ENCODE measurements at regions not wholly inside any gene's neighbourhood (a gene's known extent, or its start where the extent isn't known, plus 50 kb on each side); places are given as distances from the start of the nearest gene placed in this dataset.
"Not testable (repeated sequence)": the region's sequence is repeated elsewhere in the genome, so short reads cannot be mapped to it uniquely, and the experiment has no call there.

- Histone ChIP-seq H3K4me2 (ENCODE audit: unreplicated experiment) (no peak overlapping the region), H3K27me3 (replicated peaks; ENCODE audit: insufficient read depth) (no peaks in the 10 kb centered on the region), H3K4me1 (ENCODE audit: insufficient read depth) (no peaks in the 10 kb centered on the region), H3K9ac (no peak overlapping the region), H3K9me3 (ENCODE audit: low read depth) (no peaks in the 10 kb centered on the region), H3K79me2 (ENCODE audit: insufficient read depth) (no peaks in the 10 kb centered on the region), H2AFZ (no peak overlapping the region), H3K4me3 (no peak overlapping the region), H3K9me2 (ENCODE audit: insufficient read depth) (no peaks in the 10 kb centered on the region), H3F3A (ENCODE audit: insufficient read depth) (no peaks in the 10 kb centered on the region), H3K27ac (no peak overlapping the region), H4K20me1 (ENCODE audit: insufficient read depth) (no peaks in the 10 kb centered on the region), H3K36me3 (ENCODE audit: low read depth) (no peaks in the 10 kb centered on the region)
- DNase-seq, result no peak
- 34 to 35% methylated on average over 4 of the region's 4 CpGs for WGBS, 2 experiments (ENCODE audit: low coverage in 1 of 2, low lambda C conversion rate in 2 of 2, missing lambda C conversion rate in 2 of 2)
- TF ChIP-seq EZH2 (IDR thresholded peaks at IDR 0.05; ENCODE audit: insufficient read depth, poor library complexity, severe bottlenecking) (no peak), EZH2phosphoT487 (IDR thresholded peaks at IDR 0.05; ENCODE audit: insufficient read depth, low read depth) (no peak)
- in situ Hi-C loops (cut with MboI), result no loop called here
Observed at GRCh38 chr6:19902201-19902600, 65.0 kb downstream of the ID4 start.

DNA sequence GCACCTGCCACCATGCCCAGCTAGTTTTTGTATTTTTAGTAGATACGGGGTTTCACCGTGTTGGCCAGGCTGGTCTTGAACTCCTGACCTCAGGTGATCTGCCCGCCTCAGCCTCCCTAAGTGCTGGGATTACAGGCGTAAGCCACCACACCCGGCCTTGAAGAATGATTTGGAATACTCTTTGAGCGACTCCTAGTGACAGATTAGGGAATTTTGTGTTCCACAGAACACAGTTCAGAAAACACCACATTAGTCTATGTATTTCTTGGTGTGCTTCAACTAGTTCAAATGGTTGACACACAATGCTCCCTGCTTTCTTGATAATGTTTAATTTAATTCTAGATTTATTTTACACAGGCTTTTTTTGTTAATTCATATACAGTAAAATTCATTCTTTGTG is 67.2 kb downstream of the ID4 start:
- H2AFZ ChIP-seq; H3K9me2 ChIP-seq (ENCODE audit: insufficient read depth); in situ Hi-C loops (cut with MboI); H3K27me3 ChIP-seq (replicated peaks; ENCODE audit: insufficient read depth); H3K9ac ChIP-seq; H3F3A ChIP-seq (ENCODE audit: insufficient read depth); H3K4me3 ChIP-seq; H3K27ac ChIP-seq; H3K4me1 ChIP-seq (ENCODE audit: insufficient read depth); H3K36me3 ChIP-seq (ENCODE audit: low read depth); DNase-seq; H3K4me2 ChIP-seq (ENCODE audit: unreplicated experiment); H3K79me2 ChIP-seq (ENCODE audit: insufficient read depth); H3K9me3 ChIP-seq (ENCODE audit: low read depth); H4K20me1 ChIP-seq (ENCODE audit: insufficient read depth): not testable (repeated sequence)
- WGBS, 2 experiments (ENCODE audit: low coverage in 1 of 2, low lambda C conversion rate in 2 of 2, missing lambda C conversion rate in 2 of 2), result 54 to 58% methylated on average over 6 of the region's 6 CpGs

DNA sequence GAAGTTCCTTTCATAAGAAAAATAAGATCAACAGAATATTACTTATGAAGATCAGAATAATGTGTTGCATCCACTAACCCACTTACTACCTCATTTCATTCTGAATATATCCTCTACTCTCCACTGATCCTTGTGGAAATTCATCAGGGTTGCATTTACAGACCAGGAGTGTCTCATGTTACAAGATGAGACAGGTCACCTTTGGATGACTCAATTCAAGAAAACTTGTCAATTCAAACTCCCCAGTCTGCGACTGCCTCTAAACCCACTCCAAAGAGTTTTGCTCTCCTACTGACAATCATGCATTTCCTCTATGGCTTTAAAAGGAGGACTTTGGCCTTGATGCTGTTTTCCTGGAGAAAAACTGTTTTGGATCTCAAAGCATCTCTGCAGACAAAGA is 68.4 kb downstream of the ID4 start:
- DNase-seq, result no peak
- WGBS, 2 experiments (ENCODE audit: low coverage in 1 of 2, low lambda C conversion rate in 2 of 2, missing lambda C conversion rate in 2 of 2), result 65 to 81% methylated on average over 1 of the region's 1 CpG
- Histone ChIP-seq H3K36me3 (ENCODE audit: low read depth) (no peaks in the 10 kb centered on the region), H3K4me1 (ENCODE audit: insufficient read depth) (no peaks in the 10 kb centered on the region), H3K9me3 (ENCODE audit: low read depth) (no peaks in the 10 kb centered on the region), H3K4me2 (ENCODE audit: unreplicated experiment) (no peak overlapping the region), H3F3A (ENCODE audit: insufficient read depth) (no peaks in the 10 kb centered on the region), H4K20me1 (ENCODE audit: insufficient read depth) (no peaks in the 10 kb centered on the region), H3K4me3 (no peak overlapping the region), H3K27ac (no peak overlapping the region), H3K27me3 (replicated peaks; ENCODE audit: insufficient read depth) (no peaks in the 10 kb centered on the region), H3K79me2 (ENCODE audit: insufficient read depth) (no peaks in the 10 kb centered on the region), H2AFZ (no peak overlapping the region), H3K9ac (no peak overlapping the region), H3K9me2 (ENCODE audit: insufficient read depth) (no peaks in the 10 kb centered on the region)
- in situ Hi-C loops (cut with MboI), result no loop called here
- TF ChIP-seq EZH2phosphoT487 (IDR thresholded peaks at IDR 0.05; ENCODE audit: insufficient read depth, low read depth) (no peak), EZH2 (IDR thresholded peaks at IDR 0.05; ENCODE audit: insufficient read depth, poor library complexity, severe bottlenecking) (no peak)

DNA sequence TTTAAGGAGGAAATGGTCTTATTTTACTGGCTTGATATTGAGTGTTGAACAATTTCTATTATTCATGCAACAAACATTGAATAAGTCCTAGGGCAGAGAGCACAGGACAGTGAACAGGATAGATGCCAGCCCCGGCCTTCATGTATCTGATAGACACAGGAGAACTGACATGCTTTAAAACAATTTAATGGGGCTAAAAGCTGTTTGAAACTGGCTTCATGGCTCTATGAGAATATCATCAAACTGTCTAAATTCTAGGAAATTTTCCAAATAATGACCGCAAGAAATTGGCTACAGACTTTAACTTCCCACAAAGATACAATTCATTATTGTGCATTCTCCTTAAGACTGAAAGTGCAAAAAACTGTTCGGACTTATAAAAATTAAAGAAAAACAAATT is 69.0 kb downstream of the ID4 start:
- Histone ChIP-seq H3K27me3 (replicated peaks; ENCODE audit: insufficient read depth) (no peaks in the 10 kb centered on the region), H3K4me3 (no peak overlapping the region), H3K36me3 (ENCODE audit: low read depth) (no peaks in the 10 kb centered on the region), H3K4me1 (ENCODE audit: insufficient read depth) (no peaks in the 10 kb centered on the region), H2AFZ (no peak overlapping the region), H4K20me1 (ENCODE audit: insufficient read depth) (no peaks in the 10 kb centered on the region), H3K4me2 (ENCODE audit: unreplicated experiment) (no peak overlapping the region), H3F3A (ENCODE audit: insufficient read depth) (no peaks in the 10 kb centered on the region), H3K27ac (no peak overlapping the region), H3K79me2 (ENCODE audit: insufficient read depth) (no peaks in the 10 kb centered on the region), H3K9me3 (ENCODE audit: low read depth) (no peaks in the 10 kb centered on the region), H3K9me2 (ENCODE audit: insufficient read depth) (no peaks in the 10 kb centered on the region), H3K9ac (no peak overlapping the region)
- WGBS, 2 experiments (ENCODE audit: low coverage in 1 of 2, low lambda C conversion rate in 2 of 2, missing lambda C conversion rate in 2 of 2), result 59 to 63% methylated on average over 3 of the region's 3 CpGs
- no peak for TF ChIP-seq EZH2 (IDR thresholded peaks at IDR 0.05; ENCODE audit: insufficient read depth, poor library complexity, severe bottlenecking)
- no peak for TF ChIP-seq EZH2phosphoT487 (IDR thresholded peaks at IDR 0.05; ENCODE audit: insufficient read depth, low read depth)
- in situ Hi-C loops (cut with MboI), result no loop called here
- no peak for DNase-seq

DNA sequence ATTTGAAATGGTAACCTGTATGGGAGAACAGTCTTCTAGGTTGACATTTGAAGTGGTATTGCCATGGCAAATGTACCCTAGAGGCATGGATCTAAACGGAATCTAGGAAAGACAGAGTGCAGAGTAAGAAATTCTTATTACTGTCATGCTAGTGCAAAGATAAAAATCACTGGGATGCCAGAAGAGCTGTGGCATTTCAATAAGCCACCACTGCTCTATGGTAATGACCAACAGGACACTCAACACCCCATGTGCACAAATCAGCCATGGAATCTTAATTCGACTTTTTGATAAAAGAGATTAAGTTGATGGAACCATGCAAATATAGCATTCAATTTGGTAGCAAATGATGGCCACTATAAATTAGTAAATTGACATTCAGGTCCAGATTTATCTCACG is 74.1 kb downstream of the ID4 start:
- WGBS, 2 experiments (ENCODE audit: low coverage in 1 of 2, low lambda C conversion rate in 2 of 2, missing lambda C conversion rate in 2 of 2), result 40 to 63% methylated on average over 3 of the region's 3 CpGs
- no peaks in the 10 kb centered on the region for H4K20me1 ChIP-seq (ENCODE audit: insufficient read depth)
- no peak overlapping the region for H3K4me3 ChIP-seq
- no peaks in the 10 kb centered on the region for H3F3A ChIP-seq (ENCODE audit: insufficient read depth)
- no peaks in the 10 kb centered on the region for H3K9me3 ChIP-seq (ENCODE audit: low read depth)
- in situ Hi-C loops (cut with MboI), result no loop called here
- no peaks in the 10 kb centered on the region for H3K27me3 ChIP-seq (replicated peaks; ENCODE audit: insufficient read depth)
- H3K27ac ChIP-seq, result no peak overlapping the region
- no peaks in the 10 kb centered on the region for H3K79me2 ChIP-seq (ENCODE audit: insufficient read depth)
- H3K9me2 ChIP-seq (ENCODE audit: insufficient read depth), result no peaks in the 10 kb centered on the region
- no peak overlapping the region for H3K9ac ChIP-seq
- no peak overlapping the region for H2AFZ ChIP-seq
- no peak for DNase-seq
- no peaks in the 10 kb centered on the region for H3K36me3 ChIP-seq (ENCODE audit: low read depth)
- no peaks in the 10 kb centered on the region for H3K4me1 ChIP-seq (ENCODE audit: insufficient read depth)
- TF ChIP-seq EZH2phosphoT487 (IDR thresholded peaks at IDR 0.05; ENCODE audit: insufficient read depth, low read depth), result no peak
- no peak for TF ChIP-seq EZH2 (IDR thresholded peaks at IDR 0.05; ENCODE audit: insufficient read depth, poor library complexity, severe bottlenecking)
- no peak overlapping the region for H3K4me2 ChIP-seq (ENCODE audit: unreplicated experiment)

Measured in GM23248 (cell line).